HG03432 (cell line): ENCODE measurements at regions not wholly inside any gene's neighbourhood (a gene's known extent, or its start where the extent isn't known, plus 50 kb on each side); places are given as distances from the start of the nearest gene placed in this dataset.
"Not testable (repeated sequence)": the region's sequence is repeated elsewhere in the genome, so short reads cannot be mapped to it uniquely, and the experiment has no call there.

Experiments used
- ATAC-seq: cut with Tn5 transposase; IDR thresholded peaks from one replicate; pipeline ENCODE4 v1.9.1; 2021; ENCODE audit warnings: mild to moderate bottlenecking, moderate library complexity; ENCODE audit not compliant: unreplicated experiment

GRCh38 chr5:142542078-142542477 lies 143.8 kb downstream of the FGF1 start:
- ATAC-seq: no peak

GRCh38 chr5:142540922-142541422 lies 144.9 kb downstream of the FGF1 start:
- no peak for ATAC-seq

- ATAC-seq: no peak
Measured at GRCh38 chr5:142539154-142539740, 146.6 kb downstream of the FGF1 start.

- ATAC-seq: no peak
Measured at GRCh38 chr5:142537938-142538337, 148.0 kb downstream of the FGF1 start.

- no peak for ATAC-seq
Measured at GRCh38 chr5:142532781-142533176, 153.1 kb downstream of the FGF1 start.

GRCh38 chr5:142531977-142532780 lies 153.7 kb downstream of the FGF1 start:
- no peak for ATAC-seq

GRCh38 chr5:142530904-142531303 lies 155.0 kb downstream of the FGF1 start:
- no peak for ATAC-seq

- ATAC-seq: no peak
Measured at GRCh38 chr5:142529626-142530278, 156.1 kb downstream of the FGF1 start.

GRCh38 chr5:142527664-142528295 lies 158.1 kb downstream of the FGF1 start:
- no peak for ATAC-seq

- ATAC-seq: no peak
Measured at GRCh38 chr5:142527234-142527633, 158.7 kb downstream of the FGF1 start.

- ATAC-seq: no peak
Measured at GRCh38 chr5:142522983-142523382, 162.9 kb downstream of the FGF1 start.

- ATAC-seq: no peak
Measured at GRCh38 chr5:142521706-142522105, 164.2 kb downstream of the FGF1 start.

GRCh38 chr5:142520885-142521284 lies 165.0 kb downstream of the FGF1 start:
- ATAC-seq: no peak

- ATAC-seq: not testable (repeated sequence)
Measured at GRCh38 chr5:142519913-142520312, 166.0 kb downstream of the FGF1 start.

GRCh38 chr5:142517840-142518239 lies 168.1 kb downstream of the FGF1 start:
- ATAC-seq: no peak

- no peak for ATAC-seq
Measured at GRCh38 chr5:142516732-142517131, 169.2 kb downstream of the FGF1 start.

GRCh38 chr5:142515036-142515435 lies 170.9 kb downstream of the FGF1 start:
- ATAC-seq: no peak

GRCh38 chr5:142514196-142514595 lies 171.7 kb downstream of the FGF1 start:
- ATAC-seq: no peak

- no peak for ATAC-seq
Measured at GRCh38 chr5:142512043-142513042, 173.5 kb downstream of the FGF1 start.

GRCh38 chr5:142511358-142511757 lies 174.5 kb downstream of the FGF1 start:
- no peak for ATAC-seq
